ENCODE measurements at regions not wholly inside any gene's neighbourhood (a gene's known extent, or its start where the extent isn't known, plus 50 kb on each side); places are given as distances from the start of the nearest gene placed in this dataset.

DNA sequence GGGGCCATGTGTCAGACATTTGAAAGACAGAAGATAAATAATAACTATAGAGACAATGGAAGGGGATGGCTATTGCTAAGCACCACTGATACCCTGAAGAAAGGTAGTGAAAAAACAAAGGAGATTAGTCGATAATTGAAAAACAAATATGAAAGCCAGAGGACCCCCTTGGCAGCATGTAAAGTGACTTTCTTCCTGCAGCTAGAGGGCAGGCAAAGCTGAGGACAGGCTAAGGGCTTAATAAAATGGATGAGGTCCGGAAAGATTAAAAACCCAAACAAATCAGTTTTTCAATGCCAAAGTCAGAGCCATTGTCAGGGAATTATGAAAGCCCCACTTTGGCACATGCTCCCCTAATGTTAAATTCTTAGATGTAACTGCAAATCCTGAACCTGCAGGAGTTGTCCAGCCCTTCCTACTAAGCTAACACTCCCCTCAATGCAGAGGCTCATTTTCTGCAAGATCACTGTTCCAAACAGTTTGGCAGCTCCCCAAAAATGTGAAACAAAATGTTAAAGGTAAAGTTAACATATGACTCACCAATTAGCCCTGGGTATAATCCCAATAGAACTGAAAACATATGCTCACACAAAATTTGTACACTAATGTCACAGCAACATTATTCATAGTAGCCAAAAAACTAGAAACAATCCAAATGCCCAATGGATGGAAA is 1177.9 kb downstream of the GRIK2 start:
- TF ChIP-seq, protein P1, sequence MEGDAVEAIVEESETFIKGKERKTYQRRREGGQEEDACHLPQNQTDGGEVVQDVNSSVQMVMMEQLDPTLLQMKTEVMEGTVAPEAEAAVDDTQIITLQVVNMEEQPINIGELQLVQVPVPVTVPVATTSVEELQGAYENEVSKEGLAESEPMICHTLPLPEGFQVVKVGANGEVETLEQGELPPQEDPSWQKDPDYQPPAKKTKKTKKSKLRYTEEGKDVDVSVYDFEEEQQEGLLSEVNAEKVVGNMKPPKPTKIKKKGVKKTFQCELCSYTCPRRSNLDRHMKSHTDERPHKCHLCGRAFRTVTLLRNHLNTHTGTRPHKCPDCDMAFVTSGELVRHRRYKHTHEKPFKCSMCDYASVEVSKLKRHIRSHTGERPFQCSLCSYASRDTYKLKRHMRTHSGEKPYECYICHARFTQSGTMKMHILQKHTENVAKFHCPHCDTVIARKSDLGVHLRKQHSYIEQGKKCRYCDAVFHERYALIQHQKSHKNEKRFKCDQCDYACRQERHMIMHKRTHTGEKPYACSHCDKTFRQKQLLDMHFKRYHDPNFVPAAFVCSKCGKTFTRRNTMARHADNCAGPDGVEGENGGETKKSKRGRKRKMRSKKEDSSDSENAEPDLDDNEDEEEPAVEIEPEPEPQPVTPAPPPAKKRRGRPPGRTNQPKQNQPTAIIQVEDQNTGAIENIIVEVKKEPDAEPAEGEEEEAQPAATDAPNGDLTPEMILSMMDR (IDR thresholded peaks at IDR 0.05; ENCODE audit: extremely low read depth, missing control alignments), result no peak
- no peak for DNase-seq (ENCODE audit: low spot score)

DNA sequence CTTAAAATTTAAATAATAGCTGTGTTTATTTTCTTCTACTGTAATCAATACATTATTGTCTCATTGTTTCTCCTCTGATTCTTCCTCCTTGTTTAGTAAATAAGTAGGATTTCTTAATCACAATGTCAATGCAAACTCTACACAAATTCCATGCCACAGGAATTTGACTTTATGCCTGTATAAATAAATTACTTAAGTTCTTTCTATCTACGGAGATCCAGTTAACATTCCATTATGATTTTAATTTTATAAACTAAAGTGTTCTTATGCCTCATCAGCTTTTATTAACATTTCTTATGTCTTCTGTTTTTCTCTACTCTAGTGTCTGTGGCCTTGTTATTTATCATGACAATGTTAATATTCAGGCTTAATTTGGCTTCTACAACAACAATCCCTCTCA is 1169.2 kb downstream of the GRIK2 start:
- DNase-seq (ENCODE audit: low spot score), result no peak
- TF ChIP-seq, protein P1 (IDR thresholded peaks at IDR 0.05; ENCODE audit: extremely low read depth, missing control alignments), result no peak

DNA sequence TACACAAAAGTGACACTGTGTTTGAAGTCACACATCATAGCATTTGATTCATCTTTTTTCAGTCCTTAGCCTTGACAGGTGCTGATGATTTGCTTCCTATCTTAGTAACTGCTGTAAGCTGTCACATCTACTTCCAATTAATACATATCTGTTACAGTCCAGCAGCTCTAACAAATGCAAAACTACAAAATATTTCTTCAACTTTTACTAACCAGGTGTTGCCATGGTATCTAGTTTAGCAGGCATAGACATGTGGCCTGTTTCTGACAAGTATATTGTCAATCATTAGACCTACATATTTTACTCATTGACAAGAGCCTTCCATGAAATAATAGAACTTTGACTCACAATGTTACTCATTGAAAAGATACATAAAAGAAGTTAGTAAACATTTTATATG is 1159.7 kb downstream of the GRIK2 start:
- TF ChIP-seq, protein P1 (IDR thresholded peaks at IDR 0.05; ENCODE audit: extremely low read depth, missing control alignments), result no peak
- DNase-seq (ENCODE audit: low spot score), result no peak

DNA sequence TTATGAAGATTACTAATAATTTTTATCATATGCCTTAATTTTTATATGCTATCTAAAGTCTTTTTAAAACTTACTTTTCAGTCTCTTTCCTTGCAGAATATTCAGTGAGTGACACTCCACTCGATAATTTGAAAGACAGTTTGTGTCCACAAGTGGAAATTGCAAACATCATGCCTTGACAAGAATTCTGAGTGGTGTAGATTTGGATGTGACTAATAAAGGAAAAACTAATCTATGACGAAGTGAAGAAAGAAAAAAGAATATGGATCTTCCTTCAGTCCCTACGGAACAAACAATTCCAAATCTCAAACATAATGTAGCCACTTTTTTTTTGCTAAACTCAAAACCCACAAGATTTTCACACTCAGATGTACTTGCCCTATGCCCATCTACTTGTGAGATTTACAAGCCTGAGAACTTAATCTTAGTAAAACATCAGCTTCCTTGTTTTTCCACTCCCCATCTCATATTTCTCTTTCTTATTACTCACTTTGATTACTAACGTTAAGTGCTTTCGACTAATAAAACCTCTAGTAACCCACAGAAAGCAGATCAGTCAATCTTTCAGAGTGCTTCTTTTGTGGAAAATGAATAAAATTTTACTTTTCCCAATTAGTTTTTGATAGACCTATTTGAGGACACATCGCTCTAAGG is 1155.8 kb downstream of the GRIK2 start:
- TF ChIP-seq, protein P1 (IDR thresholded peaks at IDR 0.05; ENCODE audit: extremely low read depth, missing control alignments), result no peak
- no peak for DNase-seq (ENCODE audit: low spot score)

DNA sequence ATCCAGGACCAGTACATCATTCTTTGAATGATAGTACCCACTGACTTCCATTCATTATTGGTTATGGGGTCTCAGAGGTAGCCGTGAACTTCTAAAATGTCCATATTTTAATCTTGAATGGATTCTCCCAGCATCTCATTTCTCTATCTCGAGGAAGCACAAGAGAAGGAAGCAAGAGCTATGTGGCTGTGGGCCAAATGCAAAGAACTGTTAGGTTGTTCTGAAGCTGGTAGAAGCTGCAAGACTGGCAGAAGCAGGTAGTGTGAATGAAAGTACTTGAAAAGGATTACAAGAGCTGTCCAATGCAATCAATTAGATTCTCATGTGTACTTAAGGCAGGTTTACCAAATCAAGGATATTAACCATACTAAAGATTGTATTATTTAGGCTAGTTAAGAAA is 1131.8 kb downstream of the GRIK2 start:
- TF ChIP-seq, protein P1 (IDR thresholded peaks at IDR 0.05; ENCODE audit: extremely low read depth, missing control alignments), result no peak
- DNase-seq (ENCODE audit: low spot score), result no peak

DNA sequence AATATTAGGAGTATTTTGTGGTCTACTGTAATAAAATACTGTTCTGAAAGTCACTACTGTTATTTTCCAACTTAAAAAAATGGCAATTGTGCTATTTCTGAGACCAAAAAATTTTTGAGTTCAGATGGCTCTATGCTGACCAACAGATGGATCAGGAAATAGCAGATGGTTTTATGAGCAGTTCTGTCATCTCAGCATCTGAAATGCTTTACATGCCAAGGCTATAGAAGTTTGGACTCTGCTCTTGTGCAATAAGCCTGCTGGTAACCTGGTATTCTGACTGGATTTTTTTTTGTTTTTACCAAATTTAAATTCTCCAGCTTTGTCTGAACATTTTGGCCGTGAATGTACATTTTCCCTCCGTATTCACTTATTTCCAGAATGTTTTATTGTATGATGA is 1127.5 kb downstream of the GRIK2 start:
- no peak for DNase-seq (ENCODE audit: low spot score)
- TF ChIP-seq, protein P1 (IDR thresholded peaks at IDR 0.05; ENCODE audit: extremely low read depth, missing control alignments), result no peak

DNA sequence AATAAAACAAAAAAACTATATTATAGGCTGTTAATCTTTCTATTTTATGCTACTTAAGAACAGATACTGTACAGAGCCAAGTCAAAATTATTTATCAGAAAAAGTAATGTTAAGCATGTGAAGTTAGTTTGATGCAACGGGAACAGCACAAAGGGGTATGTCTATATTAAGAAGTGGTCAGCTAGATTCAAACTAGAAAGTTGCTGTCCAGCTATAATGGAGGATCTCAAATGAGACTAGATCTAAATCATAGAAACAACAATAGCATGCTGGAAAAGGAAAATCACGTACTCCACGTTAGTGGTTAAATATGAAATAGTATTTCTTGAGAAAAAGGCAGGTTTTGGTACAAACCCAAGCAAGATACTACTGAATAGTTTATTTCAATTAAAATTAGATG is 1124.0 kb downstream of the GRIK2 start:
- TF ChIP-seq, protein P1 (IDR thresholded peaks at IDR 0.05; ENCODE audit: extremely low read depth, missing control alignments), result no peak
- DNase-seq (ENCODE audit: low spot score), result no peak
